HL-60 (cell line): ENCODE measurements at regions not wholly inside any gene's neighbourhood (a gene's known extent, or its start where the extent isn't known, plus 50 kb on each side); places are given as distances from the start of the nearest gene placed in this dataset.

Source experiments
- CTCF ChIP-seq: IDR thresholded peaks from one replicate; pipeline ENCODE4 v1.5.1; 2011; ENCODE audit warnings: low read length, control low read depth, inconsistent platforms; ENCODE audit not compliant: insufficient read depth
- GABPA ChIP-seq: IDR thresholded peaks from 2 replicates; pipeline ENCODE4 v1.6.1; 2012; ENCODE audit warnings: low read depth
- POLR2AphosphoS5 ChIP-seq: IDR thresholded peaks from 2 replicates; pipeline ENCODE4 v1.6.1; 2012; ENCODE audit warnings: low read depth
- SPI1 ChIP-seq: IDR thresholded peaks from 2 replicates; pipeline ENCODE4 v1.6.1; 2012; ENCODE audit warnings: low read depth, mild to moderate bottlenecking, borderline replicate concordance

- no peak for TF ChIP-seq CTCF
- TF ChIP-seq POLR2AphosphoS5 = no peak
- TF ChIP-seq SPI1 = no peak
- no peak for TF ChIP-seq GABPA
These were observed 351.6 kb upstream of the KLF12 start for GRCh38 chr13:74485757-74486156.
